HL-60 (cell line): ENCODE measurements at regions not wholly inside any gene's neighbourhood (a gene's known extent, or its start where the extent isn't known, plus 50 kb on each side); places are given as distances from the start of the nearest gene placed in this dataset.

Experiments used
- GABPA ChIP-seq: IDR thresholded peaks from 2 replicates; pipeline ENCODE4 v1.6.1; 2012; ENCODE audit warnings: low read depth
- POLR2AphosphoS5 ChIP-seq: IDR thresholded peaks from 2 replicates; pipeline ENCODE4 v1.6.1; 2012; ENCODE audit warnings: low read depth
- TF ChIP-seq, protein P1 (sequence below): IDR thresholded peaks from one replicate; pipeline ENCODE4 v1.5.1; 2011; ENCODE audit warnings: low read length, control low read depth, inconsistent platforms; ENCODE audit not compliant: insufficient read depth

DNA sequence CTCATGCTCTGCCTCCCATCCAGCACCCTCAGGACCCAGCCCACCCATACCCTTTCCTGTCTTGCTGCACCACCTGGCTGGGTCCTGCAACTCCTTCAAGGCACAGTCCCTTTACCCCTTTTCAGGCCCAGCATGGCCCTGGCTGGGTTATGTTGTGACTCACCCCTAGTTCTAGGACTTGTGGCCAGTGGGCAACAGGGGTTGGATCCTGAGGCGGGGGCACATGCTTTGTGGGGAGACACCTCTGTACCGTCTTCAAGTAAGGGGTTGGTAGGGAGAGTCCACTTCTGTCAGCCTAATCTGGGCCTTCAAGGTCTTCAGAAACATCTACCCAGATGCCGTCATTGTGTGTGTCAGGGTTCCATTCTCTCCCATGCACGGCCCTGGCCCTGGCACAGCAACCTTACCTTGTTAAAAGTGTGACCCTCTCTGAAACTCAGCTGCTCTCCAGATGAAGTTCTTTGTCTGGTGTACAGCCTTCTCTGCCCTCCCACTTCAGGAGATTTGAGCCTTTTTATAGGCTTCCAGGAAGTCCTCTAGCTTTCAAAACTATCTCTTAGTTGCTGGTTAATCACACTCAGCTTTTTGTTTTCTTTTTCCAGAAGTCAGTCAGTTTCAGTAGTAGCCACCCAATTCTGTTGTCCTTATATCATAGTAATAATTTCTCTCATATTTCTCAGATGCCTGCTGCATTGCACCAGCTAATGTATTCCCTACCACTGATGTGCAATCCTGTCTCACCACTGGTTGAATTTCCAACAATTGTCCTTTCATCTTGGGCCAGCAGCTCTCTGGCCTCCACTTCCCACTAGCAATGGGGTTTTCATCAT lies 107.3 kb downstream of the NRN1 start:
- TF ChIP-seq, protein P1, sequence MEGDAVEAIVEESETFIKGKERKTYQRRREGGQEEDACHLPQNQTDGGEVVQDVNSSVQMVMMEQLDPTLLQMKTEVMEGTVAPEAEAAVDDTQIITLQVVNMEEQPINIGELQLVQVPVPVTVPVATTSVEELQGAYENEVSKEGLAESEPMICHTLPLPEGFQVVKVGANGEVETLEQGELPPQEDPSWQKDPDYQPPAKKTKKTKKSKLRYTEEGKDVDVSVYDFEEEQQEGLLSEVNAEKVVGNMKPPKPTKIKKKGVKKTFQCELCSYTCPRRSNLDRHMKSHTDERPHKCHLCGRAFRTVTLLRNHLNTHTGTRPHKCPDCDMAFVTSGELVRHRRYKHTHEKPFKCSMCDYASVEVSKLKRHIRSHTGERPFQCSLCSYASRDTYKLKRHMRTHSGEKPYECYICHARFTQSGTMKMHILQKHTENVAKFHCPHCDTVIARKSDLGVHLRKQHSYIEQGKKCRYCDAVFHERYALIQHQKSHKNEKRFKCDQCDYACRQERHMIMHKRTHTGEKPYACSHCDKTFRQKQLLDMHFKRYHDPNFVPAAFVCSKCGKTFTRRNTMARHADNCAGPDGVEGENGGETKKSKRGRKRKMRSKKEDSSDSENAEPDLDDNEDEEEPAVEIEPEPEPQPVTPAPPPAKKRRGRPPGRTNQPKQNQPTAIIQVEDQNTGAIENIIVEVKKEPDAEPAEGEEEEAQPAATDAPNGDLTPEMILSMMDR = no peak
- TF ChIP-seq GABPA (no peak), POLR2AphosphoS5 (no peak)
